H9 (cell line): ENCODE measurements at regions not wholly inside any gene's neighbourhood (a gene's known extent, or its start where the extent isn't known, plus 50 kb on each side); places are given as distances from the start of the nearest gene placed in this dataset.

Experiments
- DNase-seq: peaks from one replicate; pipeline ENCODE4 v3.0.0-alpha.2; 2017
- H2AFZ ChIP-seq: one replicate; pipeline ENCODE4 v1.6.1; 2013; ENCODE audit warnings: mild to moderate bottlenecking, low read length, control low read depth, moderate library complexity
- H2AK5ac ChIP-seq: 2 replicates; pipeline ENCODE4 v1.6.1; 2013; ENCODE audit warnings: low read length, control low read depth, mixed read lengths; ENCODE audit not compliant: insufficient read length
- H2BK120ac ChIP-seq: one replicate; pipeline ENCODE4 v1.6.1; 2013; ENCODE audit warnings: low read depth, mild to moderate bottlenecking, low read length, control low read depth, inconsistent platforms; ENCODE audit not compliant: poor library complexity, severe bottlenecking
- H2BK12ac ChIP-seq: 2 replicates; pipeline ENCODE4 v1.6.1; 2013; ENCODE audit warnings: low read length, control low read depth, mixed read lengths, low read depth; ENCODE audit not compliant: insufficient read length
- H2BK15ac ChIP-seq: 2 replicates; pipeline ENCODE4 v1.6.1; 2013; ENCODE audit warnings: low read depth, low read length, control low read depth
- H2BK20ac ChIP-seq: one replicate; pipeline ENCODE4 v1.6.1; 2013; ENCODE audit warnings: low read depth, mild to moderate bottlenecking, low read length, control low read depth, inconsistent platforms; ENCODE audit not compliant: poor library complexity, severe bottlenecking
- H2BK5ac ChIP-seq: 2 replicates; pipeline ENCODE4 v1.6.1; 2013; ENCODE audit warnings: low read length, control low read depth, mixed read lengths; ENCODE audit not compliant: insufficient read length
- H3K14ac ChIP-seq: 2 replicates; pipeline ENCODE4 v1.6.1; 2013; ENCODE audit warnings: low read length, control low read depth; ENCODE audit not compliant: insufficient read depth
- H3K18ac ChIP-seq: 2 replicates; pipeline ENCODE4 v1.6.1; 2013; ENCODE audit warnings: low read depth, mild to moderate bottlenecking, mixed read lengths, low read length, control low read depth; ENCODE audit not compliant: insufficient read length
- H3K23ac ChIP-seq: 2 replicates; pipeline ENCODE4 v1.6.1; 2013; ENCODE audit warnings: low read length, control low read depth, mixed read lengths, low read depth; ENCODE audit not compliant: insufficient read length
- H3K23me2 ChIP-seq: 2 replicates; pipeline ENCODE4 v1.6.1; 2013; ENCODE audit warnings: low read depth, mild to moderate bottlenecking, mixed read lengths, low read length, control low read depth; ENCODE audit not compliant: insufficient read length, poor library complexity, severe bottlenecking
- H3K27ac ChIP-seq: 2 replicates; pipeline ENCODE4 v1.5.1; 2013; ENCODE audit warnings: low read length, control low read depth, mixed read lengths, low read depth; ENCODE audit not compliant: insufficient read length
- H3K27me3 ChIP-seq: 2 replicates; pipeline ENCODE4 v1.6.1; 2013; ENCODE audit warnings: low read length, control low read depth, inconsistent platforms; ENCODE audit not compliant: insufficient read depth
- H3K4ac ChIP-seq: 2 replicates; pipeline ENCODE4 v1.6.1; 2013; ENCODE audit warnings: low read depth, mild to moderate bottlenecking, control low read depth, inconsistent platforms, low read length, moderate library complexity
- H3K4me1 ChIP-seq: 2 replicates; pipeline ENCODE4 v1.6.1; 2013; ENCODE audit warnings: low read length, control low read depth, inconsistent platforms; ENCODE audit not compliant: insufficient read depth
- H3K4me2 ChIP-seq: 2 replicates; pipeline ENCODE4 v1.6.1; 2013; ENCODE audit warnings: low read length, control low read depth, mixed read lengths; ENCODE audit not compliant: insufficient read length, insufficient read depth
- H3K56ac ChIP-seq: 2 replicates; pipeline ENCODE4 v1.6.1; 2013; ENCODE audit warnings: low read depth, mild to moderate bottlenecking, mixed read lengths, low read length, control low read depth; ENCODE audit not compliant: insufficient read length
- H3K79me1 ChIP-seq: 2 replicates; pipeline ENCODE4 v1.6.1; 2013; ENCODE audit warnings: low read depth, mild to moderate bottlenecking, moderate library complexity, low read length, control low read depth, inconsistent platforms; ENCODE audit not compliant: insufficient read depth, poor library complexity, severe bottlenecking
- H3K79me2 ChIP-seq: 2 replicates; pipeline ENCODE4 v1.6.1; 2013; ENCODE audit warnings: low read length, control low read depth, inconsistent platforms; ENCODE audit not compliant: insufficient read depth
- H3K9ac ChIP-seq: 2 replicates; pipeline ENCODE4 v1.6.1; 2013; ENCODE audit warnings: low read length, control low read depth, mixed read lengths; ENCODE audit not compliant: insufficient read length; ENCODE audit errors: extremely low read depth
- H3K9me3 ChIP-seq: one replicate; pipeline ENCODE4 v1.6.1; 2013; ENCODE audit warnings: low read depth, low read length, inconsistent platforms; ENCODE audit not compliant: control insufficient read depth
- H3T11ph ChIP-seq: one replicate; pipeline ENCODE4 v1.6.1; 2013; ENCODE audit warnings: mild to moderate bottlenecking, low read length, control low read depth, inconsistent platforms
- H4K20me1 ChIP-seq: one replicate; pipeline ENCODE4 v1.6.1; 2013; ENCODE audit not compliant: control insufficient read depth, insufficient read length, insufficient read depth
- H4K5ac ChIP-seq: 2 replicates; pipeline ENCODE4 v1.6.1; 2013; ENCODE audit warnings: low read depth, mild to moderate bottlenecking, mixed read lengths, low read length, control low read depth; ENCODE audit not compliant: insufficient read length
- H4K8ac ChIP-seq: replicated peaks from 2 replicates; pipeline ENCODE4 v1.6.1; 2013; ENCODE audit warnings: low read length, control low read depth, mixed read lengths, low read depth; ENCODE audit not compliant: insufficient read length
- H4K91ac ChIP-seq: 2 replicates; pipeline ENCODE4 v1.6.1; 2013; ENCODE audit warnings: low read depth, mild to moderate bottlenecking, moderate library complexity, mixed read lengths, low read length, control low read depth; ENCODE audit not compliant: insufficient read length
- H3K27ac Mint-ChIP-seq, 3 experiments: 2 replicates in 2 of 3; 3 replicates in 1 of 3; pipeline ENCODE4 v1.8.0; 2020 to 2021; ENCODE audit warnings: mixed read lengths in 3 of 3, mild to moderate bottlenecking in 1 of 3, moderate library complexity in 1 of 3
- H3K27me3 Mint-ChIP-seq: 2 replicates; pipeline ENCODE4 v1.8.0; 2021; ENCODE audit warnings: low read depth, mild to moderate bottlenecking, moderate library complexity, mixed read lengths
- H3K36me3 Mint-ChIP-seq, 3 experiments: 2 replicates in 2 of 3; 3 replicates in 1 of 3; pipeline ENCODE4 v1.8.0; 2020 to 2021; ENCODE audit warnings: low read depth in 3 of 3, mixed read lengths in 3 of 3; ENCODE audit not compliant: insufficient read depth in 1 of 3
- H3K4me1 Mint-ChIP-seq, 2 experiments: 2 replicates each; pipeline ENCODE4 v1.8.0; 2020; ENCODE audit warnings: mixed read lengths in 2 of 2
- H3K4me3 Mint-ChIP-seq, 2 experiments: 2 replicates in 1 of 2; 3 replicates in 1 of 2; pipeline ENCODE4 v1.8.0; 2020 to 2021; ENCODE audit warnings: mild to moderate bottlenecking in 2 of 2, mixed read lengths in 2 of 2, moderate library complexity in 1 of 2
- H3K9me3 Mint-ChIP-seq, 2 experiments: 2 replicates in 1 of 2; 3 replicates in 1 of 2; pipeline ENCODE4 v1.8.0; 2020; ENCODE audit warnings: mild to moderate bottlenecking in 2 of 2, mixed read lengths in 2 of 2, moderate library complexity in 1 of 2
- TF ChIP-seq, protein P1 (sequence below): fragments of 200-600 bp; sonication (generic); conservative IDR thresholded peaks from 3 replicates; pipeline ENCODE4 v1.8.0; 2021; ENCODE audit warnings: antibody characterized with exemption, mild to moderate bottlenecking

GRCh38 chr9:23278561-23278960, 547.5 kb downstream of the ELAVL2 start:
- Histone ChIP-seq H3K79me1 (no peaks in the 10 kb centered on the region), H3K9me3 (no peaks in the 10 kb centered on the region), H3K56ac (no peak overlapping the region), H3K9ac (no peak overlapping the region), H3K4me2 (no peak overlapping the region), H4K20me1 (no peaks in the 10 kb centered on the region), H2BK5ac (no peak overlapping the region), H2AFZ (no peak overlapping the region), H3K27me3 (no peaks in the 10 kb centered on the region), H4K8ac (no peak overlapping the region), H2AK5ac (no peak overlapping the region), H3K79me2 (no peaks in the 10 kb centered on the region), H3K27ac (no peak overlapping the region), H2BK120ac (no peak overlapping the region), H3K23ac (no peak overlapping the region), H4K5ac (no peak overlapping the region), H2BK12ac (no peak overlapping the region), H3K4me1 (no peaks in the 10 kb centered on the region), H3K18ac (no peak overlapping the region), H3T11ph (no peak overlapping the region), H3K23me2 (no peaks in the 10 kb centered on the region), H2BK20ac (no peak overlapping the region), H3K14ac (no peak overlapping the region), H2BK15ac (no peak overlapping the region), H3K4ac (no peak overlapping the region), H4K91ac (no peak overlapping the region)
- DNase-seq = no peak
- Mint-ChIP-seq H3K27me3 (no peaks in the 10 kb centered on the region; the same call in 1 of the 2 replicates), H3K9me3 (no peaks in the 10 kb centered on the region), H3K36me3 (no peaks in the 10 kb centered on the region), H3K4me3 (no peak overlapping the region), H3K27ac (no peak overlapping the region), H3K4me1 (no peaks in the 10 kb centered on the region)
- TF ChIP-seq, protein P1, sequence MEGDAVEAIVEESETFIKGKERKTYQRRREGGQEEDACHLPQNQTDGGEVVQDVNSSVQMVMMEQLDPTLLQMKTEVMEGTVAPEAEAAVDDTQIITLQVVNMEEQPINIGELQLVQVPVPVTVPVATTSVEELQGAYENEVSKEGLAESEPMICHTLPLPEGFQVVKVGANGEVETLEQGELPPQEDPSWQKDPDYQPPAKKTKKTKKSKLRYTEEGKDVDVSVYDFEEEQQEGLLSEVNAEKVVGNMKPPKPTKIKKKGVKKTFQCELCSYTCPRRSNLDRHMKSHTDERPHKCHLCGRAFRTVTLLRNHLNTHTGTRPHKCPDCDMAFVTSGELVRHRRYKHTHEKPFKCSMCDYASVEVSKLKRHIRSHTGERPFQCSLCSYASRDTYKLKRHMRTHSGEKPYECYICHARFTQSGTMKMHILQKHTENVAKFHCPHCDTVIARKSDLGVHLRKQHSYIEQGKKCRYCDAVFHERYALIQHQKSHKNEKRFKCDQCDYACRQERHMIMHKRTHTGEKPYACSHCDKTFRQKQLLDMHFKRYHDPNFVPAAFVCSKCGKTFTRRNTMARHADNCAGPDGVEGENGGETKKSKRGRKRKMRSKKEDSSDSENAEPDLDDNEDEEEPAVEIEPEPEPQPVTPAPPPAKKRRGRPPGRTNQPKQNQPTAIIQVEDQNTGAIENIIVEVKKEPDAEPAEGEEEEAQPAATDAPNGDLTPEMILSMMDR = no peak
